Hematopoietic multipotent progenitor cell treated with erythropoietin and hydrocortisone succinate and interleukin-3 and kit ligand, for 17 days (in vitro differentiated cells): ENCODE measurements at regions not wholly inside any gene's neighbourhood (a gene's known extent, or its start where the extent isn't known, plus 50 kb on each side); places are given as distances from the start of the nearest gene placed in this dataset.
"Not testable (repeated sequence)": the region's sequence is repeated elsewhere in the genome, so short reads cannot be mapped to it uniquely, and the experiment has no call there.

Experiments
- DNase-seq: peaks from one replicate; pipeline ENCODE4 v3.0.0-alpha.2; 2015; ENCODE audit warnings: low spot score

- no peak for DNase-seq
Observed at GRCh38 chr14:41549821-41550607, 56.7 kb upstream of the LRFN5 start.

DNA sequence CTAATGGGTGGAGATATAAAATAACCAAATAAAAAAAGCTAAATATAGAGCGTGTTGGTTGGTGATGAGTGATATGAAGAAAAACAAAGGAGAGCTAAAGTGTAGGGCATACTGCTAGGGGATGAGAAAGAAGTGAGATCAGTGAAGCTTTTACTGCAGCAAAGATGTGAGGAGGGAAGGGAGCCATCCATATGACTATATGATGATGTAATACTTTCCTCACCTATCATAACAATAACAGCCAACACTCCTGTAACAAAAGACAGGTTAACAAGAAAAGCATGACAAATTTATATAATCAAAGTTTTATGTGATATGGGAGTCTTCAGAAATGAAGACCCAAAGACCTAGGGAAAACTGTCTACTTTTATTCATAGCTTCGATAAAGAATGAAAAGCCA, 57.4 kb upstream of the LRFN5 start:
- no peak for DNase-seq

DNA sequence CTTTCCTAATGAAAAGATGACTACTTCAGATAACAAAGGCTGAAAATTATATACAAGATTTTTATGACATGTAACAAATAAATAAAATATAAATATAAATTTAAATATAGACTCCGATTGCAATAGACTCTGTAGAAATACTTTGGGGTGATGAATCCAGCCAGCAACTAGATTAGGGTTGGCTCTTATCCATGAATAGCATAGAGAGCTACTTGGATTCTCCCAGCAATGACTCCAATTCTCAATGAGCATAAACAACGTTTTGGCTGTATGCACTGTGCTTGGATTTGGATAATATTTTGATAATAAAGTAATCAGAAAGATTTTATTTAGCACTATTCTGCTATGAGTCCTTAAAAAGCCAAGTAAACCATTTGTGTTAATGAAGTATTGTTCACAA, 58.0 kb upstream of the LRFN5 start:
- DNase-seq, result no peak

DNA sequence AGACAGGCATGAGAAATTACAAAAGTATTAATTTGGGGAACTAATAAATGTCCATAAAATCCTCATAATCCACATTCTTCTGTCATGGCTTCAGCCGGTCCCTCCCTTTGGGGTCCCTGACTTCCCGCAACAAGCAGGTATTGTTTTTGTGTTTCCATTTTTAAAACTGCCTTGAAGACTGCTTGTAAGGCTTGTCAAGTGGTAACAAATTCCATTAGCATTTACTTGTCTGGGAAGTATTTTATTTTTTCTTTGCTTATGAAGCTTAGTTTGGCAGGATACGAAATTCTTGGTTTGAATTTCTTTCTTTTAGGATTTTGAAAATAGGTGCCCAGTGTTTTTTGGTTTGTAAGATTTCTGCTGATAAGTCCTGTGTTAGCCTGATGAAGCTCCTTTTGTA, 65.3 kb upstream of the LRFN5 start:
- DNase-seq, result no peak

GRCh38 chr14:41532255-41532654, 74.4 kb upstream of the LRFN5 start:
- no peak for DNase-seq

DNA sequence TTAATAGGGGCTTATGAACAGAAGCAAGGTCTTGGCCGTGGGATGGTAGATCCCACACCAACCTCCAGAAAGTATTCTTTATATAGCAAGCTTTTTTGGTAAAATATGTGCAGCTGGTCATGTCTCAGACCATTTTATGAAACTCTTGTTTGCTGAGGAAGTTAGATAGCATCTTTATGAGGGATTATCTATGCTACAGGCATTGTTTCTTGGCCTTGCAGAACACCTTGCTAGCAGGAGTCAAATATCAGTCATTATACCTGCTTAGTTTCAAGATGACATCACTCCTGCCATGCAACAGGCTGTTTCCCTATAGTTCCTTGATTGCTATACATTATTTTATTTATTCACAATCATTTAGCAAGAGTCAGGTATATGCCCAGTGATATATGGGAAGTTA, 84.8 kb upstream of the LRFN5 start:
- DNase-seq, result no peak

GRCh38 chr14:41518030-41518429, 88.6 kb upstream of the LRFN5 start:
- DNase-seq, result not testable (repeated sequence)

GRCh38 chr14:41506552-41506951, 100.1 kb upstream of the LRFN5 start:
- no peak for DNase-seq

GRCh38 chr14:41505491-41505890, 101.2 kb upstream of the LRFN5 start:
- no peak for DNase-seq

- no peak for DNase-seq
Observed at GRCh38 chr14:41498959-41499358, 107.7 kb upstream of the LRFN5 start.

DNA sequence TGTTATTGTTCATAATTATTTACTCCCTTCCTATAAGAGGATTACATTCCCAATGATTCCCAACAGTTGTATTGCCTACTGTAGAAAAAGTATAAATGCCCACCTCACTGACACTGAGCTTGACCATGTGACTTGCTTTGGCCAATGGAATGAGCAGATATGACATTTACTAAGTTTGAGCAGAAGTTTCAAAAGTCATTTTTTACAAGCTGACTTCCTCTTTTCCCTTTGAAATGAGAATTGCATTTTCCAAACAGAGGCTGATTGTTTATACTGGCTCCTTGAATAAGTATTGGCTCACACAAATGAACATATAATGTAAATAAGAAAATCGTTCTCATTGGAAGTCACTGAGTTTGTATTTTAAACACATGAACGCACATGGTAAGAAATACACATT, 116.4 kb upstream of the LRFN5 start:
- no peak for DNase-seq

- DNase-seq, result no peak
Observed at GRCh38 chr14:41489315-41489972, 117.2 kb upstream of the LRFN5 start.

GRCh38 chr14:41488401-41488800, 118.3 kb upstream of the LRFN5 start:
- DNase-seq, result no peak

- DNase-seq, result no peak
Observed at GRCh38 chr14:41482861-41483260, 123.8 kb upstream of the LRFN5 start.

DNA sequence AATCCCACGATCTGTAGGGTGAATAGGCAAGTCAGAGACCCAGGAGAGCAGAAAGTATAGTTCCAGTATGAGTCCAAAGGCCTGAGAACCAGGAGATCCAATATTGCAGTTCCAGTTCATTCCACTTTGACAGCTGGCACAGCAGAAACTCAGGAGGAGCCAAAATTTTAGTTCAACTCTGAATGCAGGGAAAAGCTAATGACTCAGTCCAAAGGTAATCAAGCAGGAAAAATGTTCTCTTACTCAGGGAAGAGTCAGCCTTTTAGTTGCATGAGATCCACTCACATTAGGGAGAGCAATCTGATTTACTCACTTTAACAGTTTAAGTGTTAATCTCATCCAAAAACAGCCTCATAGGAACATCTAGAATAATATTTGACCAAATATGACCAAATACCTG, 130.2 kb upstream of the LRFN5 start:
- no peak for DNase-seq

DNA sequence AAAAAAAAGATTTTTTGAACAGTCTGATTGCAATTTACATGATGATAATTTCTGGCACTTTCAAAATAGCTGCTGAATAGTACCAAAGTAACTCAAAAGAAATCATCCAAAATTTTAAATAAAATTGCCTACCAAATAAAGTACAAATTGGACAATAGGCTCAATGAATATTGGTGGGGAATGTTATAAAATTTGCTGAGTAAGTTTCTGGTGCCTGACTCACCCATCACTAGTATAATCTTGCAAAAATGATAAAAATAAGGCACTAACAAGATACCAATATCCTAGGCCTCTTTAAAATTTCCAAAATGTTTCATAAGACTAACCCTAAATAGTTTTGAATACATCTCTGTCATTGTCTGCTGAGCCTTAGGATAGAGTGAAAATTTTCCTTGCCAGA, 145.3 kb upstream of the LRFN5 start:
- no peak for DNase-seq

DNA sequence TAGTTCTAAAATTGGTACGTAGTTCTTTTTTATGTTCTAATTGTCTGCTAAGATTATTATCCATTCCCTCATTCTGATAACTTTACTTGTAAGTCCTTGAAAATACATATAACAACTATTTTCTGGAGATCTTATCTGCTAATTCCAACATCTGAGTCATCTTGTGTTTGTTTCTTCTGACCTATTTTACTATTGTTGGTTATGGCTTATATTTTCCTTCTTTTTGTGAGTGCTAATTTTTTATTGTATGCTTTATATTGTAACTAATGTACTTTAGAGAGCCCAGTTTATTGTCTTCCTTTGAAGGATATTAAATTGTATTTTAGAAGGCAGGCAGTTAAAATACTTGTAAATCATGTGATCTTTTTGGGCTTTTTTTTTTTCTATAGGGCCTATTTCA, 149.3 kb upstream of the LRFN5 start:
- DNase-seq, result no peak

- DNase-seq, result no peak
Observed at GRCh38 chr14:41449066-41449465, 157.6 kb upstream of the LRFN5 start.

GRCh38 chr14:41446008-41446407, 160.7 kb upstream of the LRFN5 start:
- no peak for DNase-seq

- no peak for DNase-seq
Observed at GRCh38 chr14:41423503-41423902, 183.2 kb upstream of the LRFN5 start.

- DNase-seq, result not testable (repeated sequence)
Observed at GRCh38 chr14:41421308-41421707, 185.4 kb upstream of the LRFN5 start.

- no peak for DNase-seq
Observed at GRCh38 chr14:41419709-41420108, 187.0 kb upstream of the LRFN5 start.

DNA sequence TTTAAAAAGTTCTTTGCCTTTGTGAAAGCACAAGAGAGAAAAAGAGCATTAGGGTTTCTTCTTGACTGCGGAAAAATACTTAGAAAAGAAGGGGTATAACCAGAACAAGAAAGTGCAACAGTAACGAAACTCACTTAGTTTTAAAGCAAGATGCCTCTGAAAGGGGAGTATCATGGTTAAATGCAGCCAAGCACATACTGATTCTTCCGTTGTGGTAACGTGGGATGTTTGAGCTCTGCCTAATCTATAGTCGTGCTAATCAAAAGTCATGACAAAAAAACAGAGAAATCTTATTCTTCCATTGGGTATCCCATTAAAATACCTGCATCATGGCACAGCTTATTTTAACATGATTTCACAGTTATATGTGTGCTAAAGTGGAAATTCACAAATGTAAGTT, 187.8 kb upstream of the LRFN5 start:
- DNase-seq, result no peak

GRCh38 chr14:41409806-41410205, 196.9 kb upstream of the LRFN5 start:
- no peak for DNase-seq
